Breast epithelium (tissue), 3 donors: ENCODE measurements at regions not wholly inside any gene's neighbourhood (a gene's known extent, or its start where the extent isn't known, plus 50 kb on each side); places are given as distances from the start of the nearest gene placed in this dataset.

Experiments used
- CTCF ChIP-seq, 3 donors: fragments of 450-650 bp; IDR thresholded peaks; one replicate each; pipeline ENCODE4 v1.5.1; 2016 to 2017; ENCODE audit warnings: antibody characterized with exemption in 3 of 3, mild to moderate bottlenecking in 3 of 3, moderate library complexity in 3 of 3
- POLR2A ChIP-seq: fragments of 450-650 bp; IDR thresholded peaks from one replicate; pipeline ENCODE4 v1.6.1; 2016; ENCODE audit warnings: antibody characterized with exemption, mild to moderate bottlenecking, moderate library complexity

DNA sequence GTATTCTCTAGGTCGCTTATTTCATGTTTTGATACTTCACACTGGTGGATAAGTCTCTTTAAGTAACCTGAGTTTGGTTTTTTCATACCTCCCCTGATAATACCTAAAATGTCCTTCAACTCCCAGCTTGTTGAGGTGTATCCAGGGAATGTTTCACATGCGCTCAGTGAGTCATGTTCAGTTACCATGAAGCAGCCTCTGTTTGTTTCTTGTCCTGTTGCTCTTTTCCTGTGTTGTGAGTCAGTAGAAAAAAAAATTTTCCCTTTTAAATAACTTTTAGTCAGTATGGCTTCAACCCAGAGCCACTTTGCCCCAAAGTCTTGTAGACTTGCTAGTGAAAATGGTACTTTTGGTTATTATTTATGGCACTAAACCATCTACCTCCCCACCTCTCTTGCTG lies 278.4 kb upstream of the ZPLD1 start:
- TF ChIP-seq CTCF (IDR thresholded peaks at IDR 0.05) (no peak), POLR2A (no peak)
